IPS-NIHi7 (cell line): ENCODE measurements at regions not wholly inside any gene's neighbourhood (a gene's known extent, or its start where the extent isn't known, plus 50 kb on each side); places are given as distances from the start of the nearest gene placed in this dataset.
A peak's percentile ranks its signal among the peaks of the same experiment; 100 is the strongest.
"Not testable (repeated sequence)": the region's sequence is repeated elsewhere in the genome, so short reads cannot be mapped to it uniquely, and the experiment has no call there.

Source experiments
- DNase-seq: peaks from one replicate; pipeline ENCODE4 v3.0.0; 2012; ENCODE audit warnings: mixed read lengths; ENCODE audit errors: extremely low spot score

DNA sequence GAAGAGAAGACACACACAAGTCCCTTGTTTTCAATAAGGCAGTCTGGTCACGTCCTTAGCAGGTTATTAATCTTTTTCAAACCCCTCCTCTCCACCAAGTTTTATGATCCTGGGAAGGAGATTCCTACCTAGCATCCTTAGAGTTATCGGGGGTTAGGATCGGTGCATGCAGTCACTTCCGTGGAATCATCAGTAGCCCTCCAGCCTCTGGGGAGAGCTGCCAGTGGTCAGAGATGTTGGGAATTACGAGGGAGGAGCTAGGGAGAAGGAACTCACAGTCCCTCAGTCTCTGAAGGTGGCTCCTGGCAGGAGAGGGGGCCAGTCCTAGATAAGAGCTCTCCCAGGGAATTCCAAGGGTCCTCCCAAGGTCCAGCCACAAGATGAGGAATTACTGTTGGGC is 57.7 kb upstream of the ATP5PO start:
- no peak for DNase-seq

DNA sequence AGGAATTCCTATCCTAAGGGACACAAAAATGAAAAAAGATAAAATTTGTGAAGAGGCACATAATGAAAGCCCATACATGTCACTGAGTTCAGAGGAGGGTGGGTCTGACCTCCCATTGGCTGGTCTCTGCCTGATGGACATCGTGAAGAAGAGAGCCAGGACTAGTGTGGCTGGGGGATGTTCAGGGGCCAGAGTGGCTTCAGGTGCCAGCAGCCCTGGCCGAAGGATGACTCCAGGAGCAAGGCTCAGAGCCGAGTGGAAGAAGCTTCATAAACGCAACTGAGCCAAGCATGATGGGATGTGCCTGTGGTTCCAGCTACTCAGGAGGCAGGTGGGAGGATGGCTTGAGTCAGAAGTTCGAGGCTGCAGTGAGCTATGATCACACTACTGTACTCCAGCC is 56.9 kb upstream of the ATP5PO start:
- DNase-seq: no peak

DNA sequence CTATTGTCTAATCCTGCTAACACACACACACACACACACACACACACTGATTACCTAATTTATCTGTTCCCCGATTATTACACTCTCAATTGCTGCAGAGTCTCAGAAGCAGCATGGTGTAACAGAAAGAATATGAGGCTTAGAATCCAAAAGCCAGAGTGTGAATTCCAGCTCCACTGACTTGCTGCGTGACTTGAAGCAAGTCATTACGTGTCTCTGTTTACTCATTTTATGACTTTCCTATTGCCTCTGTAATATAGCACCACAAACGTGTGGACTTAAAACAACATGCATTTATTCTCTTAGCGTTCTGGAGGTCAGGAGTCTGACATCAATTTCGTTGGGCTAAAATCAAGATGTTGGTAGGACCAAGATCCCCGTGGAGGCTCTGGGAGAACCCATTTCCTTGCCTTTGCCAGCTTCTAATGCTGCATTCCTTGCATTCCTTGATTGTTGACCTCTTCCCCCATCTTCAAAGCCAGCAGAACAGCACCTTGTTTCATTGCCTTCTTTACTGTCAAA is 55.9 kb upstream of the ATP5PO start:
- peak; percentile 51 for DNase-seq

DNA sequence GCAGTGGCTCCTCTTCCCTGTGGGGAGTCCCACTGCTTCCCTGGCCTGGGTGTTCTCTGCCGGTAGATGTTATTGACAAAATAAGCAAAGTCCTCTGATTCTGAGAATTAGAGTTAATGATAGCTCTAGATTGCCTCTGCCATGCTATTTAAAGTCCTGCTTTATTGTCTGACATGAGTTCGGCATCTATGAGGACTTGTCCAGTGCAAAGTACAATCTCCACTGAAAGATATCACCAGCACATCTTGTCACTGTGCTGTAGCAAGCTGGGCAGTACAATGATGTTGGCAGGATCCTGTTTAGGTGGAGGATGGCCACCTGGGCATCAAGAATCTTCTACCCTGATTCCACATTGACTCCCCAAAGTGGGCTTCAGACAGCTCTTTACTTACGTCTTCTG is 54.0 kb upstream of the ATP5PO start:
- no peak for DNase-seq

DNA sequence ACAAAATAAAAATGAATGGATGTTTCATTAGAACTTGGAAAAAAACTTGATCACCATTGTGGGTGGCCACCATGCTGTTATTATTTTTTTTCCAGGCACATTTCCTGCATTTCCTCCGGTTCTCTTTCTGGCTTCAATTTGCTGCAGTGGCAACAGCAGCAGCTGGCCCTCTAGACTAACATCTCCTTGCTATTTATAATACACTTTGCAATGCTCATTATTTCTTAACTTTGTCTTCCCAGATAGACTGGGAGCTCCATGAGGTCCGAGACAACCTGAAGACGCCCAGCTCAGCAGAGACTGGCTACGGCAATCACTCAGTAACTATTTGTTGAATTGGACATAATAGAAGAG is 53.4 kb upstream of the ATP5PO start:
- DNase-seq: no peak

DNA sequence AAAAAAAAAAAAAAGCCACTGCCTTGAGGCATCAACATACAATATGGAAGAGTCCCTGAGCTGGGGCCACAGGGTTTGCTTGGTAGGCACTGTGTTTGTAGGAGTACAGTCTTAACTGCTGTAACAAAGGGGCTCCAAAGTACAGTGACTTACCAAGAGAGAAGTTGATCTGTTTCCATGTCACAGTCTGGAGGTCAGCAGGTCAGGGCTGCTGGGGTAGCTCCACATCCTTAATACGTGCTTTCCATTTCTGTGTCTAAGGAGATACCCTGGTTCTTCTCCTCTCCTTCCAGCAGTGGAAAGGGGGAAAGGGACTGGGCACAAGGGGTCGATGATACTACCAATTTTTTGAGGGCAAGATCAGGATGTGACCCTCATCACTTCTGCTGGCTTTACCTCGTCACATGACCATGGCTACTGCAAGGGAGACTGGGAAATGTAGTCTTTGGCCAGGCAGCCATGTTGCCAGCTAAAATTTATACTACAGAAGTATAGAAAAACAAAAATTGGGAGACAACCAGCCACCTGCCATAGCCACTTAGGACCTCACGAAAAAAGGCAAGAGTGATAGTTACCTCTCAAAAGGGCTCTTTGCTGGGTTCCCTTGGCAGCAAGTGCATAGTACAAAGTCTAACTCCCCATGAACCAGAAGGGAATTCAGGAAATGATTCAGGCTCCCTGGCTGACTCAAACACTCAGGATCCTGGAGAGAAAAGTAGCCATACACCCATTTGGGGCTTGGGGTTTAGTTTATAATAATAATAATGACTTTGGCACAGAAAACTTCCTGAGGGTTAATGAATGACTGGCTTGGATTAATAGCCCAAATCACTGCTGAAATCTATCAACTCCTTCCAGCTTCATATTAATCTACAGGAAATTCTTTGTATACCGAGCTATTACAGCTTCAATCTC is 52.7 kb upstream of the ATP5PO start:
- DNase-seq: peak; percentile 63

DNA sequence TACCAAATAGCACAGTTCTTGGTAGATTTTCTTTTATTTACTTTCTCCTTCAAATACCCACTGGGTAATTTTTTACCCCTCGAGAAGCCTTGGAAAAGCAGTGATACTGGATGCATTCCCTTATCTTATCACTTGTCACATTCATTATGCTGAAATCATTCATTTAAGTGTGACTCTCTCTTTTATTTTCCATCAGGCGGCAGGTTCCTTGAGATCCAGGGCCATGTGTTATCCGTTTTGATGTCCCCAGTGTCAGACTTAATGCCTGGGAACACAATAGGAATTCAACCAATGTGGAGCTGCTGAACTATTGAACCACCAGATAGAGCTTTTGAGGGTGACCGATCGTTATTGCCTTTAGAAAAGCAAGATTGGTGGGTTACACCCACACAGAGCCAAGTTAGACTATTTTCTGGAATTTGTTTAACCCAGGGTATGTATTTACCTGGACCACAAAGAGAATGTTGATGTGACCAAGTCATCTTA is 51.5 kb upstream of the ATP5PO start:
- DNase-seq: no peak

DNA sequence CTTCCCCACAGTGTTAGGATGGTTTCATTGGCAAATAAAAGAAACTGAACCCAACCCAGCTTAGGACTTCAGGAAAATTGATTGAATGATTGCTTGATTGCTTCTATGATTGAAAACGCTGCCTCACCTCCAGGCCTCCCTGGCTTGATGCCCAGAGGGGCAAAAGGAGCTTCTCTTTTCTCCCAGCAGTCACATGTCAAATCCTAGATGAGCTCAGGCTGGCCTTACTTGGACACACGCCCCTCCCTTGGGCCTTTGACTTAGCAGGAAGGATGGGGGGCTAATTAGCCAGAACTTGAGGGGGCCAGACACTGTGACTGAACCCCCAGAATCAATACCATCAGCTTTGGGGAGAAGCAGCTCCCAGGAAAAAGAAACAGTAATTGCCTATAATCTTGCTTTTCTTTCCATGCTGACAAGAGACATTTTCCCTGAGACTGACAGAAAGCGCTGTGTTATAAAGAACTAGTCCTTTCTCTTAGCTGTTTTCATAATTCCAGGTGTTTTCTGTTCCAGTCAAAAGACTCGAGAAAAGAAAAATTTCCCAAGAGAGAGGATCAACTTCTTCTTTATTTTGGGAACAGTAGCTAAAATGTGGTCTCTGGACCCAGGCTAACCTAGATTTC is 50.8 kb upstream of the ATP5PO start:
- no peak for DNase-seq

DNA sequence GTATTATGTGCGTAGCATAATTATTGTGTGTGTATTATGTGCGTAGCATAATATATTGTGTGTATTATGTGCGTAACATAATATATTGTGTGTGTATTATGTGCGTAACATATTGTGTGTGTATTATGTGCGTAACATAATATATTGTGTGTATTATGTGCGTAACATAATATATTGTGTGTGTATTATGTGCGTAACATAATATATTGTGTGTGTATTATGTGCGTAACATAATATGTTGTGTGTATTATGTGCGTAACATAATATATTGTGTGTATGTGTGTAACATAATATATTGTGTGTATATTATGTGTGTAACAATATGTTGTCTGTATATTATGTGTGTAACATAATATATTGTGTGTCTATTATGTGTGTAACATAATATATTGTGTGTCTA is 50.1 kb upstream of the ATP5PO start:
- DNase-seq: not testable (repeated sequence)
